GM21786 (cell line): ENCODE measurements at regions not wholly inside any gene's neighbourhood (a gene's known extent, or its start where the extent isn't known, plus 50 kb on each side); places are given as distances from the start of the nearest gene placed in this dataset.
"Not testable (repeated sequence)": the region's sequence is repeated elsewhere in the genome, so short reads cannot be mapped to it uniquely, and the experiment has no call there.

ENCODE experiments used
- ATAC-seq: cut with Tn5 transposase; IDR thresholded peaks from one replicate; pipeline ENCODE4 v1.9.1; 2021; ENCODE audit not compliant: unreplicated experiment

GRCh38 chr10:46198516-46198915, 88.3 kb upstream of the ANTXRL start:
- no peak for ATAC-seq

GRCh38 chr10:46202405-46202804, 84.4 kb upstream of the ANTXRL start:
- ATAC-seq = not testable (repeated sequence)

GRCh38 chr10:46204482-46205102, 82.2 kb upstream of the ANTXRL start:
- not testable (repeated sequence) for ATAC-seq

GRCh38 chr10:46210427-46210826, 76.4 kb upstream of the ANTXRL start:
- ATAC-seq = not testable (repeated sequence)

GRCh38 chr10:46215426-46215825, 71.4 kb upstream of the ANTXRL start:
- ATAC-seq = no peak

GRCh38 chr10:46216003-46216634, 70.7 kb upstream of the ANTXRL start:
- ATAC-seq = no peak

GRCh38 chr10:46216836-46217751, 69.7 kb upstream of the ANTXRL start:
- ATAC-seq = no peak

- no peak for ATAC-seq
Observed at GRCh38 chr10:46217752-46218453, 68.9 kb upstream of the ANTXRL start.

GRCh38 chr10:46218921-46219320, 67.9 kb upstream of the ANTXRL start:
- no peak for ATAC-seq

GRCh38 chr10:46219431-46219990, 67.3 kb upstream of the ANTXRL start:
- ATAC-seq = not testable (repeated sequence)

- ATAC-seq = no peak
Observed at GRCh38 chr10:46220187-46220586, 66.6 kb upstream of the ANTXRL start.

- ATAC-seq = no peak
Observed at GRCh38 chr10:46220872-46221538, 65.8 kb upstream of the ANTXRL start.

- ATAC-seq = no peak
Observed at GRCh38 chr10:46222364-46222935, 64.3 kb upstream of the ANTXRL start.

GRCh38 chr10:46223064-46223480, 63.7 kb upstream of the ANTXRL start:
- no peak for ATAC-seq

- no peak for ATAC-seq
Observed at GRCh38 chr10:46223626-46224413, 63.0 kb upstream of the ANTXRL start.

- ATAC-seq = no peak
Observed at GRCh38 chr10:46224414-46224682, 62.4 kb upstream of the ANTXRL start.

GRCh38 chr10:46225597-46225996, 61.2 kb upstream of the ANTXRL start:
- ATAC-seq = no peak

- no peak for ATAC-seq
Observed at GRCh38 chr10:46226232-46226631, 60.6 kb upstream of the ANTXRL start.

- ATAC-seq = no peak
Observed at GRCh38 chr10:46226900-46227558, 59.8 kb upstream of the ANTXRL start.
